ENCODE measurements at regions not wholly inside any gene's neighbourhood (a gene's known extent, or its start where the extent isn't known, plus 50 kb on each side); places are given as distances from the start of the nearest gene placed in this dataset.

- Histone ChIP-seq H3K36me3 (ENCODE audit: control insufficient read depth, insufficient read depth, low read length) (no peaks in the 10 kb centered on the region), H3K79me2 (ENCODE audit: control insufficient read depth, insufficient read depth, low read length) (no peaks in the 10 kb centered on the region), H4K20me1 (ENCODE audit: control insufficient read depth, extremely low read depth, insufficient read depth, low read length) (no peaks in the 10 kb centered on the region), H3K4me3 (replicated peaks in 1 of 4; ENCODE audit: control extremely low read depth in 1 of 4, insufficient read depth in 1 of 4, low read depth in 3 of 4, low read length in 4 of 4) (no peak overlapping the region), H2AFZ (ENCODE audit: low read length) (no peak overlapping the region), H3K4me2 (ENCODE audit: extremely low read depth, insufficient read depth, low read length) (no peak overlapping the region), H3K9ac (ENCODE audit: insufficient read depth, low read length) (no peak overlapping the region), H3K27me3 (ENCODE audit: control insufficient read depth, insufficient read depth, low read length) (no peaks in the 10 kb centered on the region), H3K4me1 (ENCODE audit: control insufficient read depth, extremely low read depth, insufficient read depth, low read length) (no peaks in the 10 kb centered on the region), H3K27ac (ENCODE audit: insufficient read depth, low read length) (no peak overlapping the region), H3K9me3 (ENCODE audit: control insufficient read depth, insufficient read depth, low read depth, low read length) (no peaks in the 10 kb centered on the region)
- TF ChIP-seq EZH2 (IDR thresholded peaks at IDR 0.05; ENCODE audit: low read length, missing control alignments) (no peak), CTCF (conservative IDR thresholded peaks at IDR 0.05 in 1 of 2, IDR thresholded peaks at IDR 0.05 in 1 of 2; ENCODE audit: low read depth in 1 of 2, low read length in 2 of 2) (no peak)
- no peak for DNase-seq (ENCODE audit: low read depth in 2 of 2)
Observed at GRCh38 chr2:221662689-221663391, 90.7 kb upstream of the EPHA4 start.

- H3K79me2 ChIP-seq (ENCODE audit: control insufficient read depth, insufficient read depth, low read length) = no peaks in the 10 kb centered on the region
- H2AFZ ChIP-seq (ENCODE audit: low read length) = no peak overlapping the region
- H4K20me1 ChIP-seq (ENCODE audit: control insufficient read depth, extremely low read depth, insufficient read depth, low read length) = no peaks in the 10 kb centered on the region
- peak in 1 of 2 donors; percentile 2 for DNase-seq (ENCODE audit: low read depth in 2 of 2)
- TF ChIP-seq CTCF (conservative IDR thresholded peaks at IDR 0.05 in 1 of 2, IDR thresholded peaks at IDR 0.05 in 1 of 2; ENCODE audit: low read depth in 1 of 2, low read length in 2 of 2) (no peak), EZH2 (IDR thresholded peaks at IDR 0.05; ENCODE audit: low read length, missing control alignments) (no peak)
- H3K36me3 ChIP-seq (ENCODE audit: control insufficient read depth, insufficient read depth, low read length) = no peaks in the 10 kb centered on the region
- no peak overlapping the region for H3K4me3 ChIP-seq (replicated peaks in 1 of 4; ENCODE audit: control extremely low read depth in 1 of 4, insufficient read depth in 1 of 4, low read depth in 3 of 4, low read length in 4 of 4)
- no peaks in the 10 kb centered on the region for H3K4me1 ChIP-seq (ENCODE audit: control insufficient read depth, extremely low read depth, insufficient read depth, low read length)
- no peak overlapping the region for H3K27ac ChIP-seq (ENCODE audit: insufficient read depth, low read length)
- no peak overlapping the region for H3K4me2 ChIP-seq (ENCODE audit: extremely low read depth, insufficient read depth, low read length)
- H3K27me3 ChIP-seq (ENCODE audit: control insufficient read depth, insufficient read depth, low read length) = no peaks in the 10 kb centered on the region
- H3K9me3 ChIP-seq (ENCODE audit: control insufficient read depth, insufficient read depth, low read depth, low read length) = no peaks in the 10 kb centered on the region
- H3K9ac ChIP-seq (ENCODE audit: insufficient read depth, low read length) = no peak overlapping the region
Observed at GRCh38 chr2:221657806-221658205, 85.7 kb upstream of the EPHA4 start.

GRCh38 chr2:221655300-221655699 is 83.2 kb upstream of the EPHA4 start:
- H3K4me3 ChIP-seq (replicated peaks in 1 of 4; ENCODE audit: control extremely low read depth in 1 of 4, insufficient read depth in 1 of 4, low read depth in 3 of 4, low read length in 4 of 4) = no peak overlapping the region
- no peaks in the 10 kb centered on the region for H3K9me3 ChIP-seq (ENCODE audit: control insufficient read depth, insufficient read depth, low read depth, low read length)
- DNase-seq (ENCODE audit: low read depth in 2 of 2) = no peak
- H3K27ac ChIP-seq (ENCODE audit: insufficient read depth, low read length) = no peak overlapping the region
- no peaks in the 10 kb centered on the region for H3K79me2 ChIP-seq (ENCODE audit: control insufficient read depth, insufficient read depth, low read length)
- no peaks in the 10 kb centered on the region for H3K27me3 ChIP-seq (ENCODE audit: control insufficient read depth, insufficient read depth, low read length)
- H2AFZ ChIP-seq (ENCODE audit: low read length) = no peak overlapping the region
- TF ChIP-seq CTCF (conservative IDR thresholded peaks at IDR 0.05 in 1 of 2, IDR thresholded peaks at IDR 0.05 in 1 of 2; ENCODE audit: low read depth in 1 of 2, low read length in 2 of 2) (no peak), EZH2 (IDR thresholded peaks at IDR 0.05; ENCODE audit: low read length, missing control alignments) (no peak)
- H3K4me1 ChIP-seq (ENCODE audit: control insufficient read depth, extremely low read depth, insufficient read depth, low read length) = no peaks in the 10 kb centered on the region
- H4K20me1 ChIP-seq (ENCODE audit: control insufficient read depth, extremely low read depth, insufficient read depth, low read length) = no peaks in the 10 kb centered on the region
- no peak overlapping the region for H3K4me2 ChIP-seq (ENCODE audit: extremely low read depth, insufficient read depth, low read length)
- no peaks in the 10 kb centered on the region for H3K36me3 ChIP-seq (ENCODE audit: control insufficient read depth, insufficient read depth, low read length)
- no peak overlapping the region for H3K9ac ChIP-seq (ENCODE audit: insufficient read depth, low read length)
